Trophoblast cell (in vitro differentiated cells and primary cell): ENCODE measurements at regions not wholly inside any gene's neighbourhood (a gene's known extent, or its start where the extent isn't known, plus 50 kb on each side); places are given as distances from the start of the nearest gene placed in this dataset.

Experiments
- DNase-seq, 2 donors: peaks; one replicate each; pipeline ENCODE4 v3.0.0-alpha.2; 2016
- H2AFZ ChIP-seq: 2 replicates; pipeline ENCODE4 v1.6.1; 2013; ENCODE audit warnings: low read length, moderate library complexity, mild to moderate bottlenecking; ENCODE audit not compliant: insufficient read depth, poor library complexity
- H2AK5ac ChIP-seq: 2 replicates; pipeline ENCODE4 v1.6.1; 2013; ENCODE audit warnings: mild to moderate bottlenecking, low read length
- H2BK120ac ChIP-seq: 2 replicates; pipeline ENCODE4 v1.6.1; 2013; ENCODE audit warnings: low read length, mild to moderate bottlenecking, moderate library complexity; ENCODE audit not compliant: insufficient read depth, poor library complexity
- H2BK12ac ChIP-seq: 2 replicates; pipeline ENCODE4 v1.6.1; 2013; ENCODE audit warnings: mild to moderate bottlenecking, low read length, moderate library complexity
- H2BK5ac ChIP-seq: 2 replicates; pipeline ENCODE4 v1.6.1; 2013; ENCODE audit warnings: low read length, low read depth, moderate library complexity, mild to moderate bottlenecking; ENCODE audit not compliant: poor library complexity
- H3K14ac ChIP-seq: 2 replicates; pipeline ENCODE4 v1.6.1; 2013; ENCODE audit warnings: mild to moderate bottlenecking, low read length
- H3K18ac ChIP-seq: 2 replicates; pipeline ENCODE4 v1.6.1; 2013; ENCODE audit warnings: mild to moderate bottlenecking, low read length
- H3K23ac ChIP-seq: 2 replicates; pipeline ENCODE4 v1.6.1; 2013; ENCODE audit warnings: low read length
- H3K27ac ChIP-seq: 2 replicates; pipeline ENCODE4 v1.5.1; 2013; ENCODE audit warnings: low read depth, mild to moderate bottlenecking, inconsistent platforms, low read length, moderate library complexity
- H3K27me3 ChIP-seq: 2 replicates; pipeline ENCODE4 v1.6.1; 2013; ENCODE audit warnings: inconsistent platforms, mild to moderate bottlenecking, low read length, moderate library complexity; ENCODE audit not compliant: insufficient read depth
- H3K36me3 ChIP-seq, 2 experiments: 1 replicate in 1 of 2; 2 replicates in 1 of 2; pipeline ENCODE4 v1.6.1; 2013; ENCODE audit warnings: low read length in 2 of 2, mild to moderate bottlenecking in 2 of 2, moderate library complexity in 1 of 2; ENCODE audit not compliant: insufficient read depth in 2 of 2, control insufficient read depth in 1 of 2
- H3K4ac ChIP-seq: 2 replicates; pipeline ENCODE4 v1.6.1; 2013; ENCODE audit warnings: low read depth, mild to moderate bottlenecking, low read length, moderate library complexity
- H3K4me1 ChIP-seq, 2 experiments: 1 replicate in 1 of 2; 2 replicates in 1 of 2; pipeline ENCODE4 v1.6.1; 2013; ENCODE audit warnings: low read length in 2 of 2, mild to moderate bottlenecking in 2 of 2, moderate library complexity in 1 of 2; ENCODE audit not compliant: insufficient read depth in 2 of 2, control insufficient read depth in 1 of 2
- H3K4me2 ChIP-seq: 2 replicates; pipeline ENCODE4 v1.6.1; 2013; ENCODE audit warnings: inconsistent platforms, mild to moderate bottlenecking, low read length, moderate library complexity
- H3K4me3 ChIP-seq: 2 replicates; pipeline ENCODE4 v1.5.1; 2013; ENCODE audit warnings: mild to moderate bottlenecking, low read depth, low read length, inconsistent platforms
- H3K79me1 ChIP-seq: one replicate; pipeline ENCODE4 v1.6.1; 2013; ENCODE audit warnings: low read length
- H3K79me2 ChIP-seq: 2 replicates; pipeline ENCODE4 v1.6.1; 2013; ENCODE audit warnings: low read length, mild to moderate bottlenecking; ENCODE audit not compliant: control insufficient read depth, insufficient read depth, poor library complexity
- H3K9ac ChIP-seq: 2 replicates; pipeline ENCODE4 v1.6.1; 2013; ENCODE audit warnings: mild to moderate bottlenecking, low read length
- H3K9me3 ChIP-seq: 2 replicates; pipeline ENCODE4 v1.6.1; 2013; ENCODE audit warnings: low read depth, mild to moderate bottlenecking, control low read depth, inconsistent platforms, low read length; ENCODE audit not compliant: insufficient read depth
- H4K12ac ChIP-seq: 2 replicates; pipeline ENCODE4 v1.6.1; 2013; ENCODE audit warnings: low read depth, mild to moderate bottlenecking, low read length, moderate library complexity
- H4K8ac ChIP-seq: 2 replicates; pipeline ENCODE4 v1.6.1; 2013; ENCODE audit warnings: low read depth, mild to moderate bottlenecking, low read length, moderate library complexity
- H4K91ac ChIP-seq: one replicate; pipeline ENCODE4 v1.6.1; 2013; ENCODE audit warnings: low read depth, mild to moderate bottlenecking, low read length, moderate library complexity
- WGBS: extraction: QIAGEN DNeasy Blood & Tissue Kit; methylation state at CpG from one replicate; pipeline ENCODE4 v1.1.7; 2013; ENCODE audit warnings: missing lambda C conversion rate; ENCODE audit not compliant: insufficient read length, insufficient coverage; ENCODE audit errors: extremely low coverage; 5-methylcytosine and 5-hydroxymethylcytosine counted together

- H3K18ac ChIP-seq: no peak overlapping the region
- H3K9me3 ChIP-seq: peaks cover 3% of the 10 kb centered on the region
- peaks cover 0 to 2% of the 10 kb centered on the region in 2 experiments for H3K4me1 ChIP-seq
- H3K27me3 ChIP-seq: no peaks in the 10 kb centered on the region
- no peak overlapping the region for H3K4me2 ChIP-seq
- no peak overlapping the region for H3K23ac ChIP-seq
- no peak overlapping the region for H3K4me3 ChIP-seq
- H3K27ac ChIP-seq: no peak overlapping the region
- no peak overlapping the region for H2AK5ac ChIP-seq
- H3K14ac ChIP-seq: no peak overlapping the region
- H3K79me1 ChIP-seq: no peaks in the 10 kb centered on the region
- no CpG with 5 or more reads among the region's 5 CpGs for WGBS
- H3K36me3 ChIP-seq: no peaks in the 10 kb centered on the region
- no peak overlapping the region for H2BK12ac ChIP-seq
- DNase-seq: no peak
- H4K91ac ChIP-seq: no peak overlapping the region
- H4K8ac ChIP-seq: no peak overlapping the region
- no peak overlapping the region for H2BK120ac ChIP-seq
- H3K4ac ChIP-seq: no peak overlapping the region
- H3K79me2 ChIP-seq: no peaks in the 10 kb centered on the region
- H2BK5ac ChIP-seq: no peak overlapping the region
- H3K9ac ChIP-seq: no peak overlapping the region
- H2AFZ ChIP-seq: no peak overlapping the region
- no peak overlapping the region for H4K12ac ChIP-seq
Measured at GRCh38 chr20:21022925-21023324, 83.2 kb downstream of the LINC00237 start.

GRCh38 chr20:21021472-21021790 is 84.7 kb downstream of the LINC00237 start:
- H3K23ac ChIP-seq: no peak overlapping the region
- no peak overlapping the region for H2AFZ ChIP-seq
- no CpG with 5 or more reads among the region's 1 CpG for WGBS
- no peak overlapping the region for H4K8ac ChIP-seq
- H3K9me3 ChIP-seq: peaks cover 3% of the 10 kb centered on the region
- H3K4ac ChIP-seq: no peak overlapping the region
- H3K36me3 ChIP-seq: no peaks in the 10 kb centered on the region
- H2BK12ac ChIP-seq: no peak overlapping the region
- H3K79me1 ChIP-seq: no peaks in the 10 kb centered on the region
- H3K4me1 ChIP-seq: no peaks in the 10 kb centered on the region
- no peaks in the 10 kb centered on the region for H3K79me2 ChIP-seq
- H2BK120ac ChIP-seq: no peak overlapping the region
- no peak overlapping the region for H3K18ac ChIP-seq
- no peak overlapping the region for H3K4me2 ChIP-seq
- H4K12ac ChIP-seq: no peak overlapping the region
- H3K14ac ChIP-seq: no peak overlapping the region
- no peaks in the 10 kb centered on the region for H3K27me3 ChIP-seq
- H4K91ac ChIP-seq: no peak overlapping the region
- no peak overlapping the region for H2AK5ac ChIP-seq
- no peak overlapping the region for H2BK5ac ChIP-seq
- H3K9ac ChIP-seq: peak overlapping the region; percentile 41
- H3K27ac ChIP-seq: no peak overlapping the region
- H3K4me3 ChIP-seq: no peak overlapping the region
- DNase-seq: no peak

GRCh38 chr20:21020659-21021471 is 85.3 kb downstream of the LINC00237 start:
- Histone ChIP-seq H3K27me3 (no peaks in the 10 kb centered on the region), H3K4me2 (no peak overlapping the region), H2AFZ (no peak overlapping the region), H3K23ac (no peak overlapping the region), H2BK5ac (no peak overlapping the region), H3K4me1 (no peaks in the 10 kb centered on the region), H3K14ac (no peak overlapping the region), H4K8ac (no peak overlapping the region), H3K4me3 (no peak overlapping the region), H3K9me3 (no peaks in the 10 kb centered on the region), H3K79me1 (no peaks in the 10 kb centered on the region), H3K9ac (no peak overlapping the region), H2AK5ac (no peak overlapping the region), H3K18ac (no peak overlapping the region), H3K36me3 (no peaks in the 10 kb centered on the region), H4K91ac (no peak overlapping the region), H2BK120ac (no peak overlapping the region), H2BK12ac (no peak overlapping the region), H4K12ac (no peak overlapping the region), H3K4ac (no peak overlapping the region), H3K79me2 (no peaks in the 10 kb centered on the region), H3K27ac (no peak overlapping the region)
- no peak for DNase-seq
- no CpG with 5 or more reads among the region's 11 CpGs for WGBS

- H3K18ac ChIP-seq: no peak overlapping the region
- no peak overlapping the region for H3K9ac ChIP-seq
- H3K79me1 ChIP-seq: no peaks in the 10 kb centered on the region
- H3K79me2 ChIP-seq: no peaks in the 10 kb centered on the region
- no peak overlapping the region for H4K91ac ChIP-seq
- H2AK5ac ChIP-seq: no peak overlapping the region
- no peaks in the 10 kb centered on the region for H3K4me1 ChIP-seq
- H3K23ac ChIP-seq: no peak overlapping the region
- no CpG with 5 or more reads among the region's 42 CpGs for WGBS
- no peak overlapping the region for H3K4me3 ChIP-seq
- H3K36me3 ChIP-seq: no peaks in the 10 kb centered on the region
- no peak overlapping the region for H3K4ac ChIP-seq
- H3K27me3 ChIP-seq: no peaks in the 10 kb centered on the region
- no peak overlapping the region for H3K14ac ChIP-seq
- H4K12ac ChIP-seq: no peak overlapping the region
- H3K9me3 ChIP-seq: no peaks in the 10 kb centered on the region
- H2BK120ac ChIP-seq: no peak overlapping the region
- no peak overlapping the region for H4K8ac ChIP-seq
- H3K4me2 ChIP-seq: no peak overlapping the region
- H2AFZ ChIP-seq: no peak overlapping the region
- DNase-seq: no peak
- H3K27ac ChIP-seq: no peak overlapping the region
- no peak overlapping the region for H2BK5ac ChIP-seq
- H2BK12ac ChIP-seq: no peak overlapping the region
Measured at GRCh38 chr20:21019814-21020658, 86.1 kb downstream of the LINC00237 start.
